SK-N-MC (cell line): ENCODE measurements at regions not wholly inside any gene's neighbourhood (a gene's known extent, or its start where the extent isn't known, plus 50 kb on each side); places are given as distances from the start of the nearest gene placed in this dataset.
"Not testable (repeated sequence)": the region's sequence is repeated elsewhere in the genome, so short reads cannot be mapped to it uniquely, and the experiment has no call there.

ENCODE experiments used
- EZH2 ChIP-seq: fragments of 200-600 bp; sonication (generic); IDR thresholded peaks from one replicate; pipeline ENCODE4 v1.6.1; 2017; ENCODE audit warnings: antibody characterized with exemption
- POLR2AphosphoS5 ChIP-seq: IDR thresholded peaks from 2 replicates; pipeline ENCODE4 v1.6.1; 2012; ENCODE audit warnings: mild to moderate bottlenecking, low read depth, low read length, borderline replicate concordance

GRCh38 chr2:87565116-87565515, 182.8 kb upstream of the PLGLB2 start:
- not testable (repeated sequence) for TF ChIP-seq EZH2, POLR2AphosphoS5
